Coronary artery (tissue), 2 donors: ENCODE measurements at regions not wholly inside any gene's neighbourhood (a gene's known extent, or its start where the extent isn't known, plus 50 kb on each side); places are given as distances from the start of the nearest gene placed in this dataset.

Source experiments
- DNase-seq: peaks from one replicate; pipeline ENCODE4 v3.0.0-alpha.2; 2017; ENCODE audit warnings: low spot score
- H3K27ac ChIP-seq, 2 donors: fragments of 200-600 bp; sonication (generic); one replicate each; pipeline ENCODE4 v1.5.1; 2016 to 2019
- H3K4me3 ChIP-seq: fragments of 200-600 bp; sonication (generic); 2 replicates; pipeline ENCODE4 v1.5.1; 2016; ENCODE audit warnings: mild to moderate bottlenecking, moderate library complexity
- CTCF ChIP-seq: fragments of 200-600 bp; sonication (generic); IDR thresholded peaks from one replicate; pipeline ENCODE4 v1.5.1; 2019; ENCODE audit warnings: antibody characterized with exemption

GRCh38 chr14:35234012-35234805 is 58.0 kb upstream of the PSMA6 start:
- no peak for TF ChIP-seq CTCF
- Histone ChIP-seq H3K4me3 (no peak overlapping the region), H3K27ac (no peak overlapping the region)
- no peak for DNase-seq

GRCh38 chr14:35235840-35236239 is 56.3 kb upstream of the PSMA6 start:
- no peak for DNase-seq
- H3K27ac ChIP-seq: no peak overlapping the region
- H3K4me3 ChIP-seq: no peak overlapping the region
- no peak for TF ChIP-seq CTCF

GRCh38 chr14:35236806-35237205 is 55.4 kb upstream of the PSMA6 start:
- DNase-seq: no peak
- H3K4me3 ChIP-seq: no peak overlapping the region
- no peak overlapping the region for H3K27ac ChIP-seq
- TF ChIP-seq CTCF: no peak

- no peak for DNase-seq
- TF ChIP-seq CTCF: no peak
- no peak overlapping the region for H3K27ac ChIP-seq
- H3K4me3 ChIP-seq: no peak overlapping the region
Observed at GRCh38 chr14:35240231-35240630, 52.0 kb upstream of the PSMA6 start.
